Endodermal cell (in vitro differentiated cells): ENCODE measurements at regions not wholly inside any gene's neighbourhood (a gene's known extent, or its start where the extent isn't known, plus 50 kb on each side); places are given as distances from the start of the nearest gene placed in this dataset.

ENCODE experiments used
- DNase-seq: peaks from one replicate; pipeline ENCODE4 v3.0.0-alpha.2; 2017
- H3K27ac ChIP-seq: 2 replicates; pipeline ENCODE4 v1.5.1; 2013; ENCODE audit warnings: mild to moderate bottlenecking, low read depth, low read length, moderate library complexity
- H3K27me3 ChIP-seq: 2 replicates; pipeline ENCODE4 v1.6.1; 2013; ENCODE audit warnings: mild to moderate bottlenecking, low read length, moderate library complexity; ENCODE audit not compliant: insufficient read depth, control insufficient read depth, poor library complexity, severe bottlenecking
- H3K36me3 ChIP-seq: 2 replicates; pipeline ENCODE4 v1.7.0; 2013; ENCODE audit warnings: mild to moderate bottlenecking, low read length, moderate library complexity; ENCODE audit not compliant: control insufficient read depth, insufficient read depth
- H3K4me1 ChIP-seq: one replicate; pipeline ENCODE4 v1.7.0; 2013; ENCODE audit warnings: low read length; ENCODE audit not compliant: control insufficient read depth, insufficient read depth
- H3K4me3 ChIP-seq: 2 replicates; pipeline ENCODE4 v1.5.1; 2013; ENCODE audit warnings: mild to moderate bottlenecking, low read length, moderate library complexity
- H3K9ac ChIP-seq: 2 replicates; pipeline ENCODE4 v1.6.1; 2013; ENCODE audit warnings: mild to moderate bottlenecking, low read length, moderate library complexity; ENCODE audit not compliant: poor library complexity, severe bottlenecking; ENCODE audit errors: extremely low read depth
- H3K9me3 ChIP-seq: 2 replicates; pipeline ENCODE4 v1.6.1; 2013; ENCODE audit warnings: mild to moderate bottlenecking, low read length, moderate library complexity; ENCODE audit not compliant: control insufficient read depth
- H3K27ac Mint-ChIP-seq: 2 replicates; pipeline ENCODE4 v1.8.0; 2020; ENCODE audit warnings: mixed read lengths
- H3K27me3 Mint-ChIP-seq: 2 replicates; pipeline ENCODE4 v1.8.0; 2021; ENCODE audit warnings: mild to moderate bottlenecking, mixed read lengths; ENCODE audit not compliant: insufficient read depth
- H3K36me3 Mint-ChIP-seq: 2 replicates; pipeline ENCODE4 v1.8.0; 2020; ENCODE audit warnings: low read depth, mixed read lengths
- H3K4me1 Mint-ChIP-seq: 2 replicates; pipeline ENCODE4 v1.8.0; 2020; ENCODE audit warnings: mixed read lengths
- H3K4me3 Mint-ChIP-seq: 2 replicates; pipeline ENCODE4 v1.8.0; 2020; ENCODE audit warnings: mild to moderate bottlenecking, moderate library complexity, mixed read lengths
- H3K9me3 Mint-ChIP-seq: 2 replicates; pipeline ENCODE4 v1.8.0; 2020; ENCODE audit warnings: mild to moderate bottlenecking, mixed read lengths
- CTCF ChIP-seq: fragments of 200-600 bp; sonication (generic); conservative IDR thresholded peaks from 2 replicates; pipeline ENCODE4 v1.5.0; 2021; ENCODE audit warnings: antibody characterized with exemption, mild to moderate bottlenecking
- WGBS, 2 experiments: methylation state at CpG; one replicate each; pipeline versions ENCODE4 v1.1.5 to v1.1.7; 2013; ENCODE audit warnings: missing lambda C conversion rate in 2 of 2, mixed read lengths in 1 of 2; ENCODE audit not compliant: insufficient coverage in 1 of 2, insufficient read length in 1 of 2; 5-methylcytosine and 5-hydroxymethylcytosine counted together

DNA sequence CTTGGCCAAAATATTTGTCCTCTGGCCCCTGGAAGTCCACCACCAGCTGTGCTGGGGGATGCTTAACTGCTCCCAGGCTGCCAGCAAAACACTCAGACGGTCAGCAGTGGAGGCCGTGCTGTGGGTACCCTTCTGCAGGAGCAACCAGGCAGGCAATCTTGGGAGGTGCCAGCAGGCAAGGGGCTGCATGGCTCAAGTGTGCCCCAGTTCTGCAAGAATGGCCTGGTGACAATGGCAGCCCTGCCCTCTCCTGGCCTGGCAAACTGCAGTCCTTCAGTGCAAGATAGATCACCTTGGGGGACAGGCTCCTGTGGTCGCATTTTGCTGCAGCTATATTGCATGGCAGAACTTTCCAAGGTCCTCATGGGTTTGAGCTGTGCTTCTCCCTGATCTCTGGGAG is 728.3 kb downstream of the TMTC2 start:
- no peaks in the 10 kb centered on the region for H3K4me1 Mint-ChIP-seq
- WGBS, 2 experiments = 80 to 86% methylated on average over 1 to 3 of the region's 3 CpGs
- Histone ChIP-seq H3K4me3 (no peak overlapping the region), H3K9me3 (no peaks in the 10 kb centered on the region), H3K4me1 (no peaks in the 10 kb centered on the region), H3K27me3 (no peaks in the 10 kb centered on the region), H3K9ac (no peak overlapping the region), H3K36me3 (no peaks in the 10 kb centered on the region), H3K27ac (no peak overlapping the region)
- H3K4me3 Mint-ChIP-seq = no peak overlapping the region
- H3K36me3 Mint-ChIP-seq = no peaks in the 10 kb centered on the region
- H3K27ac Mint-ChIP-seq = no peak overlapping the region
- no peaks in the 10 kb centered on the region for H3K27me3 Mint-ChIP-seq
- TF ChIP-seq CTCF = no peak
- DNase-seq = no peak
- peaks cover 7% of the 10 kb centered on the region for H3K9me3 Mint-ChIP-seq

DNA sequence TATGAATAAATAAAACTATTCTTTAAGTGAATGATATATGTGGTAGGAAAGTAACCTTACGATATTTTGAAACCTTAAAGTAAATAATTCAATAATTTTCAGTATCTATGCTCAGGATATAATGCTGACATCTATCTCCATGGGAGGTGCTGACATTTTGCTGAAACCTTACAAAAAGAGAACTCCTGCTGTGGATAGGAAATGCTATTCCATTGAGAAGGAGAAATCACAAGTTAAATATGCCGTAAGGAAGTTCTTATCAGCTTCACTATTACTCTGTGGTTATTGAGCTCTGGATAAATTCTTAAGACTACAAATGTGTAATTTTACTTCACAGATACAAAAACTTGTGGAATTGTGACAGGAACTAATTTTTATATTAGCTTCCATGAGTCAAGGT is 722.1 kb downstream of the TMTC2 start:
- Histone ChIP-seq H3K36me3 (no peaks in the 10 kb centered on the region), H3K4me1 (no peaks in the 10 kb centered on the region), H3K9me3 (no peaks in the 10 kb centered on the region), H3K4me3 (no peak overlapping the region), H3K27ac (no peak overlapping the region), H3K27me3 (no peaks in the 10 kb centered on the region), H3K9ac (no peak overlapping the region)
- H3K27ac Mint-ChIP-seq = no peak overlapping the region
- no peaks in the 10 kb centered on the region for H3K27me3 Mint-ChIP-seq
- H3K4me3 Mint-ChIP-seq = no peak overlapping the region
- no peaks in the 10 kb centered on the region for H3K4me1 Mint-ChIP-seq
- WGBS, 2 experiments = 100% methylated on average over 1 of the region's 2 CpGs; no CpG with 5 or more reads in 1 of the 2 experiments
- no peaks in the 10 kb centered on the region for H3K9me3 Mint-ChIP-seq
- TF ChIP-seq CTCF = no peak
- no peak for DNase-seq
- no peaks in the 10 kb centered on the region for H3K36me3 Mint-ChIP-seq

- Mint-ChIP-seq H3K4me1 (peaks cover 1% of the 10 kb centered on the region), H3K27ac (no peak overlapping the region), H3K9me3 (no peaks in the 10 kb centered on the region), H3K27me3 (no peaks in the 10 kb centered on the region), H3K4me3 (no peak overlapping the region), H3K36me3 (no peaks in the 10 kb centered on the region)
- Histone ChIP-seq H3K27ac (no peak overlapping the region), H3K36me3 (no peaks in the 10 kb centered on the region), H3K4me1 (no peaks in the 10 kb centered on the region), H3K9ac (no peak overlapping the region), H3K9me3 (no peaks in the 10 kb centered on the region), H3K27me3 (no peaks in the 10 kb centered on the region), H3K4me3 (no peak overlapping the region)
- no peak for TF ChIP-seq CTCF
- whole genome bisulfite sequencing, 2 experiments = 94% methylated on average over 2 of the region's 2 CpGs; no CpG with 5 or more reads in 1 of the 2 experiments
- no peak for DNase-seq
These were observed 721.4 kb downstream of the TMTC2 start for GRCh38 chr12:83408146-83408545.
